HG03066 (cell line): ENCODE measurements at regions not wholly inside any gene's neighbourhood (a gene's known extent, or its start where the extent isn't known, plus 50 kb on each side); places are given as distances from the start of the nearest gene placed in this dataset.

ENCODE experiments used
- ATAC-seq: cut with Tn5 transposase; IDR thresholded peaks from one replicate; pipeline ENCODE4 v1.9.1; 2021; ENCODE audit warnings: low read depth; ENCODE audit not compliant: unreplicated experiment

DNA sequence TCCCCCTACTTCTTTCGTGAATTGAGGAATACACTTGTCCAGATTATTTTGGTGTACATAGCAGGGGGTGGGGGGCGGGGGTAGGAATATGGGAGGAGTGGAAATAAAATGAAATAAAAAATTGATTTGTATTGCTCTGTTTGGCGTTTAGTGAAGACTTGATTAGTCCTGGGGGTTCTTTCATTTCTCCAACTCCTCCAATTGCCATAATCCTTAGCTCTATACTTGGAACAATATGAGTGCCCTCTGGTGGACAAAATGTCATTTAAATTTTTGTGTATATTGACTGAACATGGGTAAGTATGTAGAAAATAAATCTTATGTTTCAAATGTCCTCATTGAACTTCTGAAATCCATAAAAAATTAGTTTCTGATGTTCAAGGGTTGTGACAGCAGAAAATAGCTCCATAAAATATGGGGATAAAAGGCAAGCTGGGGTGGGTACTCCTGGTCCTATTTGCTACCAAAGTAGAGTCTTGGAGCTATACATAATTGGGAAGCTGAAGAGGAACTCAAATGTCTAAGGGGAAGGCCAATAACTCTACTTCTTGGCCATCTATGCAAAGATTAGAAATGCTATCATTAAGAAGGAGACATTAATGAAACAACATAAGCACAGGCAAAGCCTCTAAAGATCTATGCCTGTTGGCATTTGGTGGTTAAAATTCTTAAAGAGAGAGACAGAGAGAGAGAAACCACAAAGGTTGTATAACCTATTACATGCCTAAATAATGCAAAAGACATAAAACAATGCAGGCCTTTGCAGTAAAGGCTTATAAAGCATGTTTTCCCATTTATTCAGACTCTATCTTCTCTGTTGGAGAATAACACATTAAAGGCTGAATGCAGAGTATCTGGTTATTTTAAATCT is 421.6 kb downstream of the METTL15 start:
- no peak for ATAC-seq

DNA sequence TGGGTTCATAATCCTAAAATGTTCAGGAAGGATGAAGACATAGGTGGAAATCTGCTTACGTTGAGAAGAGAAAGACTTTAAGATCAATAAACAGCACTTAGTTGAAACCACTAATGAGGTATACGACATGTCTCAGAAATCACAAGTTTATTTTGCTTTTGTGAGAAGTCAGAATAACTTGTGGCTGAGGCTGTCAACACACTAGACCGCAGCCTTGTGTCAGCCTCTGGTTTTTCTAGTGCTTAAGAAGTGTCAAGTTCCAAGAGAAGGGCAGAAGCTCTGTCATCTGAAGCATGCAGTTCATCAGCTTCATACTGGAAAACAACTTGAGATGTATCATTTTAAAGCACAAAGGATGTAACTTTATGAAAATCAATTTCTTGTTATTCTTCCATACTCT is 420.9 kb downstream of the METTL15 start:
- ATAC-seq: no peak

DNA sequence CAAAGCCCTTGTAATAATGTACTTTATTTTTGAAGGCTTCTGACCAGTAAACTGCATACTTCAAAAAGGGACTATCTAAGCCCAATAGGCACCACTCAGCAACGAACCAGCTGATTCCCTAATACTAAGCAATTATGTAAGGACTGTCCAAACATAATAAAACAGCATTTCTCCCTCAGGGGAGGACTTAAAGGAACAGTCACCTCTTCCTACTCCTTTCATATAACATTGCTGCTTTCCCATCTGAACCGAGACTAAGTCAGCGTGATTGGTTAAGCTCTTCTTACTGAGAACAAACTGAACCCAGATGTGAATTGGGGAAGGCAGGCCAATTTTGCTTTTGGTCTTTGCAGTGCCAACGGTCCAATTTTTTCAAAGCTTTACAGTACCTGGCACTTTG is 420.0 kb downstream of the METTL15 start:
- ATAC-seq: no peak

DNA sequence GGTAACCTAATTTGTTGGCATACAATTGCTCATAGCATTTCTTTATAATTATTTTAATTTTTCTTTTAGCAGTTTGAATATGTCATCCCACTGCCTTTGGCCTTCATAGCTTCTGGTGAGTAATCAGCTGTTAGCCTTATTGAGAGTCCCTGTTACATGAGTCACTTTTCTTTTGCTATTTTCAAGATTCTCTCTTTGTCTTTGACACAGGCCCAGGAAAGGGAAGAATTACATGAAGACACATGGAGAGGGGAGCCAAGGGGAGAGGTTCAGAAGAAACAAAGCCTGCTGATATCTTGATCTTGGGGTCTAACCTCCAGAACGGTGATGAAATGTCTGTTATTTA is 418.2 kb downstream of the METTL15 start:
- no peak for ATAC-seq

DNA sequence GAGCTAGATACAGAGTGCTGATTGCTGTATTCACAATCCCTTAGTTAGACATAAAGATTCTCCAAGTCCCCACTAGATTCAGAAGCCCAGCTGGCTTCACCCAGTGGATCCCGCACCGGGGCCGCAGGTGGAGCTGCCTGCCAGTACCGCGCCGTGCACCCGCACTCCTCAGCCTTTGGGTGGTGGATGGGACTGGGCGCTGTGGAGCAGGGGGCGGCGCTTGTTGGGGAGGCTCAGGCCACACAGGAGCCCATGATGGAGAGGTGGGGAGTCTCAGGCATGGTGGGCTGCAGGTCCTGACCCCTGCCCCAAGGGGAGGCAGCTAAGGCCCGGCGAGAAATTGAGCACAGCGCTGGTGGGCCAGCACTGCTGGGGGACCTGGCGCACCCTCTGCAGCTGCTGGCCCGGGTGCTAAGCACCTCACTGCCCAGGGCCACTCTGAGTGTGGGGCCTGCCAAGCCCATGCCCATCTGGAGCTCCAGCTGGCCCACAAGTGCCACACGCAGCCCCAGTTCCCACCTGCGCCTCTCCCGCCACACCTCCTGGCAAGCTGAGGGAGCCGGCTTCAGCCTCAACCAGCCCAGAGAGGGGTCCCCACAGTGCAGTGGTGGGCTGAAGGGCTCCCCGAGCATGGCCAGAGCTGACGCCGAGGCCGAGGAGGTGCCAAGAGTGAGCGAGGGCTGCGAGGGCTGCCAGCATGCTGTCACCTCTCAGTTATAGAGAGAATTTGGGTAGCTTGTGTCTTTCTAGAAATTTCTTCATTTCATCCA is 417.6 kb downstream of the METTL15 start:
- ATAC-seq: no peak

DNA sequence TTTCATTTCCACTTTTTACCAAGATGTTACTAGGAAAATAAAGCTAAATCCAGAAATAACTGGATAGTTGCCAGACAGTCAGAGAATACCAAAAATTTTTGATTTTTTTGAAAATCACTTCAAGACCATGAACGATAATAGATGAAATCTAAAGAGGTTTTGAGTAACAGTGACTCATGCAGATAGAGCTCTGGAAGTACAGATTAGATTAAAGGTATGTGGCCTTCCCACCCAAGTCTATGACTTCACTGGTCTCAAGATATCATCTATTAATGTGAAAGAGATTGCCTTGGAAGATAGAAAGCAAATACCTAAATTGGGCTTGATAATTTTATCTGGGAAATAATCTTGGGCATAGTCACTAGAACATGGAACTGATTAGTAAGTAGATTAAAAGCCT is 415.9 kb downstream of the METTL15 start:
- no peak for ATAC-seq

DNA sequence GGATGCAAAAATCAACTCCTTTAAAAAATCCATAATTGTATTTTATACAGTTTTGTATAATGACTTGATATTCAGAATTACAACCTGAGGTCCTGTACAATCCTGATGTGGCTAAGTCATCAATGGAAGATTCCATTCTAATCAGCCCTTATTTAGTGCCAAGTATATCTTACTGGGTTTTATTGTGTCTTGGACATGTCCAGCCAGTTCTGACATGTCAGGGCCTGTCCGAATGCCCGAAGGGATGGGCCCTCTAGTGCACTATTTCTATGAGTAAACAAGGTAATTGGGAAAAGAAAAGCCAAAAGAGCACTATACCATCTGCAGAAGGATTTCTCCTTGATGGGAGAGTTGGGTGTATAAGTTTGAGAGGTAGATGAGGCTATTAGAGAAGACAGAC is 412.9 kb downstream of the METTL15 start:
- no peak for ATAC-seq

DNA sequence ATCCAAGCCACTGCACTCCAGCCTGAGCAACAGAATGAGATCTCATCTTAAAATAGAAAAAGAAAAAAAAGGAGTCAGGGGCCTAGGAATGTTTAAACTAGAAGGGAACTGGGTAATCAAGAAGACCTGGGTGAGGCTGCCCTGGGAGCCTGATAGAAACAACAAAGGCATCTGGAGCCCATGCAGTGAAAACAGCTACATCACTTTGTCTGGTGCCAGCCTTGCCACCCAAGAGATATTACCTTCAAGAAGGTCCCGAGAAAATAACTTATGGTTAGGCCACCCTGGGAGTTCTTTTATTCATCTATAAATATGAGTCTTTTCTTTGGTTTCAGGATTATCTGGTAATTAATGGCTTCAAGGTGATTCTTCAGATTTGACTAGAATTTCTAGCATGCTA is 412.1 kb downstream of the METTL15 start:
- no peak for ATAC-seq

DNA sequence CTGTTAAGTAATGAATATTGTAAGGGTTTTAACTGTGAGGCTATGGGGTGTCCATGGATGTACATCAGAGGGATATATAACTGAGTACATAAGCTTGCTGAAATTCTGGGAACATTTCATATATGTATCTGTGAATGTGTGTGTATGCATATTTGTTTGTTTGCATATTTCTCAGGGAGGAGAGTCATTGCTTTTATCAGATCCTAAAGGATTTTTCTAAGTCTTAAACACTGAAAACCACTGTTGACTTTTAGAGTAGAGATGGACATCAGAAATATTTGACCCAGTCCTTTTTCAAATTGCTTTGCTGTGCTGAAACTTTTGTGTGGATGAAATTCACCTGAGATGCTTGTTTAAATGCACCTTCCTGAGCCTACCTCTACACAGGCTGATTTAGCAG is 410.6 kb downstream of the METTL15 start:
- ATAC-seq: no peak

DNA sequence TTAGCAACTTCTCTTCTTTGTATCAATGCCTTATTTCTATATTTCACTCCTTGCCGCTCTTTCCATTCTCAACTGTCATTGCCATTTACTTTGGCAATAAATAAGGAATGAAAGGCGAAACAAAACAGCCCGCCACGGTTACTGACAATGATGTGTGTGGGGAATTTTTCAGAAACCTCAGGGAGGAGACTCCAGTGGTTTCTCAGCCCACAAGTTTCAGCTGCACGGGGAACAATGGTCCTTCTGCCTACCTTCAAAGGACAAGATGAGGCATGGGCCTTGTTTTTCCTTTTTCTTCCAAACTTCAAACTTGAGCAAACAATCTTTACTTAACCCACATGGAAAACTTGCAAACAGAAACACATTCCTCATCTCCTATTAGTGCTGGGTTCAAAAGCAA is 409.4 kb downstream of the METTL15 start:
- ATAC-seq: no peak

DNA sequence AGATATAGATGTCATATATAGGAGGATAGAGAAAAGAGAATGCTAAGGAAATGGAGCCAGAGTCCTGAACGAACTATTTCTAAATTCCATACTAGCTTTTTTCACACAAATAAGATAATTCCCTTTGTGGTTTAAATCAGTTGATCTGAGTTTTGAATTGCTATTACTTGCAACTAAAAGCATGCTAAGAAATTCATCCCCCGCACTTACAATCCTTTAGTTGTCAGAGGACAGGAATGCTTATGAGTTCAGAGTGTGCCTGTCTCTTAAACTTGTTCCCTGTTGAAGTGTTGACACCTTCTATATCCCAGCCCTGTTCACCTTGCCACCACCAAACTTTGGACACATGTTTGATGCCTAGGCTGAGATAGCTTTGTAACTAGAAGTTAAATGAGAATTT is 406.2 kb downstream of the METTL15 start:
- no peak for ATAC-seq

DNA sequence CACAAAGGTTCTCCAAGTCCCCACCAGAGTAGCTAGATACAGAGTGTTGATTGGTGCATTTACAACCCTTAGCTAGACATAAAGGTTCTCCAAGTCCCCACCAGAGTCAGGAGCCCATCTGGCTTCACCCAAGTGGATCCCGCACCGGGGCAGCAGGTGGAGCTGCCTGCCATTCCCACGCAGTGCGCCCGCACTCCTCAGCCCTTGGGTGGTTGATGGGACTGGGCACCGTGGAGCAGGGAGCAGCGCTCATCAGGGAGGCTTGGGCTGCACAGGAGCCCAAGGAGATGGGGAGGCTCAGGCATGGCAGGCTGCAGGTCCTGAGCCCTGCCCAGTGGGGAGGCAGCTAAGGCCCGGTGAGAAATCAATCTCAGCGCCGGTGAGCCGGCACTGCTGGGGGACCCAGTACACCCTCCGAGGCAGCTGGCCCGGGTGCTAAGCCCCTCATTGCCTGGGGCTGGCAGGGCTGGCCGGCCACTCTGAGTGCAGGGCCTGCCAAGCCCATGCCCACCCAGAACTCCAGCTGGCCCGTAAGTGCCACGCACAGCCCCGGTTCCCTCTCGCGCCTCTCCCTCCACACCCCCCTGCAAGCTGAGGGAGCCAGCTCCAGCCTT is 404.1 kb downstream of the METTL15 start:
- ATAC-seq: no peak

DNA sequence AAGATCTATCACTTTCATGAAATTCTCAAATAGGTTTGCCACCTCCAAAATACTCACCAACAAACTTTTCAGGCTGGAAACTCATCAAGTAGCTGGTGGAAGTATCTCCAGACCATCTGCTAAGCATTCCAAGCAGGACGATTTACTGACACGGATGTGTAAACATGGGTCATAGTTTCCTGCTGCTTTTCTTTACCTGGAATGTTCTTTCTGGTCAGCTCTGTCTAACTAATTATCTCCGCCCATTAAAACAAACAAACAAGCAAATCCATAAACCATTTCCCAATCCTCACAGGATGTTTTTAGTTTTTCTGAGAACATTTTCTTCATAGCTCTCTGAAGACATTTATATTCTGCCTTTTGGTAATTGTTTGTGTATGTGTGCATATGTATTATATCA is 397.0 kb downstream of the METTL15 start:
- no peak for ATAC-seq

DNA sequence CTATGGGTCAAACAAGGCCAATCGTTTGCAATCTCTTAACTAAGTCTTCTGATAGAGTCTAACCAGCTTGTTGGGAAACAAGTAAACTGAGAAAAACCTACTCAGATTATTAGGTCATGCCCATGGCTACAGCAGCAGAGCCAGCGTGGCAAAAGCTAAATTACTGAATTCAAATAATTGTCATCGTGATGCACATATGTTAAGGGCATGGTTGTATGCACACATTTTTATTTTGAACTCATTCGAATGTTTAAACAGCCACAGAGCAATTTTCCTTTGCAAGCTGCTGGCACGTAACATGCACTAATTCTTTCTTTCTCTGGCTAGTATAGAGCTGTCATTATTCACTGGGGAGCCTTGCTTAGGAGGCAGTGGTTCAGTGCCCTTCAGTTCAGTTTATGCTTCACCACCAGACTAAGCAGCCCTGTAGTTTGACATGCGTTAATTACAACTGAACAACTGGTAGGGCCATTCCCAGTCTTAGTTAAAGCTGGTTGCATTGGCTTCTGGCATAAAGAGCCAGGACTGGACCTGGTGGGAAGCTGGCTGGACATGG is 396.4 kb downstream of the METTL15 start:
- ATAC-seq: no peak

DNA sequence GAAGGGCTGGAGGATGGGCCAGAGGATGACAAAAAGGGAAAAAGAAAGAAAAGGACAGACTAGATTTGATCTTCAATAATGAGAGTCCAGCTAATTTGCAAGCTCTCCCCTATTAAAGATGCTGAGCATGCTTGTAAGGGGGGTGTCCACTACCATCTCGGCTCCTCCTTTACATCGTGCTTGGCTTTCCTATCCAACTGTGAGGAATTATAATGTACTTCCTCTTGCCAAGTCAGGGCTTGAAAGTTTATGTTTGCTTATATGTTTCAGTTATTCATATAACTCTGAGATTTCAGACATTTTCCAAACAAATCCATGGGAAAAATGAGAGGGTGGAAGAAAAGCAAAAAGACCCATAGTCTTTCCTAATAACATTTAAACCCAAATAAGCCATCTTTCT is 387.1 kb downstream of the METTL15 start:
- no peak for ATAC-seq

DNA sequence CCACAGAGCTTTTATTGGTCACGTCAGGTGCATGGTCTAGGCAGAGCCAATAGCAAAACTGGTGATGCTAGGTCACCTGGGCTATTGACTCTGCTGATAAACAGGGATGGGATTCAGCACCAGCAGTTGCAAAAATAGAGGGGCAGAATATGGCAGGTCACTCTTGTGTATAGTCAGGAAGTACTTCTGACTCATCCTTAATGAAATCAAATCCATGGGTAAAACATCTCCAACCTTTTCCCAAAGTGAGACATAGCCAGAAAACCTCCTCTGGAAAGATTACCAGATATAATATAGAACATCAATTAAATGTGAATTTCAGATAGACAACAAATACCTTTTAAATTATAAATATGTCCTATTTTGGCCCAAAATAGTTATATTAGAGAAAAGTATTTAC is 383.2 kb downstream of the METTL15 start:
- no peak for ATAC-seq

DNA sequence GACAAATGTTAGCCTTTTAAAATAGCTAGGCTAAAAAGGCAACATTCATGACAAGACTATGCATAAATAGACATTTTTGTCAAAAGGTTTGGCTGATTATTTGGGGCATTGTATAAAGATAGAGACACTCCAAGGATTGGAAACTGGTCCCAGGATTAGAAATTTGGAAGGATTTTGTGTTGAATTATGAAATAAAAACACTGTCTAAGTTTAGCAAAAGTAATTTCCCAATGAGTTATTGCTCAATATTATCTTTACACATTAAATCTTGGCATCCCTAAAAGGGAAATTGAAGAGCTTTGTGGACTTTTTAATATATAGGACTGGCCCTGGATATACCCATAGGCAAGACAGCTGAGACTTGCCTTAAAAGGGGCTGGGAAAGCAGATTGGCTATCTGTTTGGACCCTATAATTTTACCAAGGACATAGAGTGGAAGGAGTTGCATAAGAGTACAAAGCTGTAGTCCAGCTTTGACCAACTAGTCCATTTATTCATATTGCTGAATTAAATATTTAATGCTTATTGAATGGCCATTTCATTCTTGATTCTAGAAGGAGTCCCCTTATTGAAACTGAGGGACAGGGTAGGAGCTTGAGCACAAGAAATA is 382.7 kb downstream of the METTL15 start:
- no peak for ATAC-seq

DNA sequence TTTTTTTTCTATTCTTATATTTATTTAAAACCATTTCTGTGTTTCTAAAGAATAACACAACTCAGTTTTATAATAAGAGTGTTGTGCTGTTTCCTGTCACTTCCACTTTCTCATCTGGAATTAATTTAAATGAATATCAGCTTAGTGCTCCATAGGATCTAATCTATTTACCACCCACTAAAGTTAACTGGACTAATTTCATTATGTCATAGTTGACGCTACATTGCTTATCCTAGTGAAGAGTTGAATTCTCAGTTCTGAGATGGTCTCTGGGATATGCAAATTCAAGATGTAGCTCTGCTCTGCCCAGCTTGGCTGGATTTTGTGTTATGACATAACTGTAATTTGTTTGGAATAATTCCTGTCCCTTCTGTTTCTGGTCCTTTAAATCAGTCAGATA is 380.1 kb downstream of the METTL15 start:
- ATAC-seq: no peak

DNA sequence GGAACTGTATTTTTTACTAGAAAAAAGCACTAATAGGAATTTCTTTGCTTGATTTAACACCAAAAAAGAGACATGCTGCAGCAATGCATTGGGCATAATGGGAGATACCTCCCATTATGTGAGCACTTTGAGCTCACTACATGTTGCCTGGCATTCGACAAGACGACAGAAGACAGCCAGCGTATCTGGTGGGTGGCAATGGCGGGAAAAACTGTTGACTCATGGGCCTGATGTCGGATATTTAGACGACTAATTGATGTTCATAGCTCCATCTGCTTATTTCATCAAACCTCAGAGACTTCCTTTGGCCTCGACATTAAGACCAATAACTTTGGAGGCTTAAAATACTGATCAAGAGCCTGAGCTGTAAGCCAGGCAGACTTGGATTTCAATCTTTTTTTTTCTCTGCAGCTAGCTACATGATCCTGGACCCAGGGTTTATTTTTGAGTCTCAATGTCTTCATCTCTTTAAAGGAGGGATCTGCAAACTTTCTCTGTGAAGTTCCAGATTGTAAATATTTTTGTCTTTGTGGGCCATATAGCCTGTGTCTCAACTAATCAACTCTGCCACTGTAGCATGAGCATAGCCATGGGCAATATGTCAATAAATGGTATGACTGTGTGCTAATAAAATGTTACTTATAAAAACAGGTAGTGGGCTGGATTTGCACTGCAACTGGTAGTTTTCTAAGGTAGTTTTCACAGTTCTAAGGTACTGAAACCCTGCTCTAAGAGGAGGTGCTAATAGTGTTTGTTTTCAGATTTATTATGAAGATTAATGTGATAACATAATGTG is 375.1 kb downstream of the METTL15 start:
- no peak for ATAC-seq

DNA sequence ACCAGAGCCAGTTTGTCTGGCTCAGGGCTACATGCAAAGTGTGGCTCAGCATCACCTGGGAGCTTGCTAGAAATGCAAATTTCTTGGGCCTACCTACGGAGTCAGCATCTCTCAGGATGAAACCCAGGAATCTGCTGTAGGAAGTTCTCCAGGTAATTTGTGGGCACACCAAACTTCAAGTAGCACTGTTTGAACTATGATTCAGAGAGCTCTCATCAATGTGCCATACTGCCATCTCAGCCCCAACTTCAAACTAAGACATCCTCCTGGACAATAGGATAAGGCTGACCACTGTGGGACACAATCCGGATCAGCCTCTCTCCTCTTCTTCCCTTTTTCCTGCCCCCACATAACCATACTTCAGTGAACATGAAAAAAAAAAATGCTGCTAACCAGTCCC is 374.5 kb downstream of the METTL15 start:
- no peak for ATAC-seq
